ENCODE measurements at regions not wholly inside any gene's neighbourhood (a gene's known extent, or its start where the extent isn't known, plus 50 kb on each side); places are given as distances from the start of the nearest gene placed in this dataset.

DNA sequence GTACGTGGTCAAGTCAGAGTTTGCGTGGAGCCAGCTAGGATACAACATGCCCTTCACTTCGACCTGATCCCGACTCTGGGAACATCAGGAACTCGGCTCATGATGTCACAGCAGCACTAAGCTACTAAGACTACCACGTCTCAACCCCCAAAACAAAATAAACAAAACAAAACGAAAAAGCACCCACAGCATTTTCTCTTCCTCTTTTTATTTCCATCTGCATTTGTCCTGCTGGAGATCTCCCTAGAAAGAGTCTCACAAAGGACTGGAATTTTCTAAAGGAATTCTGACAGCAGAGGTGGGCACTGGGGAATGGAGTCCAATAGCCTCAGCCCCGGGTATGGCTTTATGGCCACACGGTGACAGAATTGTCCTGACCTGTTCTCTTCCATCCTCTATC lies 196.6 kb downstream of the SALL1 start:
- H3K27ac ChIP-seq, result no peak overlapping the region
- TF ChIP-seq ZFX (IDR thresholded peaks at IDR 0.05; ENCODE audit: borderline replicate concordance), result no peak
- TF ChIP-seq, protein P1, sequence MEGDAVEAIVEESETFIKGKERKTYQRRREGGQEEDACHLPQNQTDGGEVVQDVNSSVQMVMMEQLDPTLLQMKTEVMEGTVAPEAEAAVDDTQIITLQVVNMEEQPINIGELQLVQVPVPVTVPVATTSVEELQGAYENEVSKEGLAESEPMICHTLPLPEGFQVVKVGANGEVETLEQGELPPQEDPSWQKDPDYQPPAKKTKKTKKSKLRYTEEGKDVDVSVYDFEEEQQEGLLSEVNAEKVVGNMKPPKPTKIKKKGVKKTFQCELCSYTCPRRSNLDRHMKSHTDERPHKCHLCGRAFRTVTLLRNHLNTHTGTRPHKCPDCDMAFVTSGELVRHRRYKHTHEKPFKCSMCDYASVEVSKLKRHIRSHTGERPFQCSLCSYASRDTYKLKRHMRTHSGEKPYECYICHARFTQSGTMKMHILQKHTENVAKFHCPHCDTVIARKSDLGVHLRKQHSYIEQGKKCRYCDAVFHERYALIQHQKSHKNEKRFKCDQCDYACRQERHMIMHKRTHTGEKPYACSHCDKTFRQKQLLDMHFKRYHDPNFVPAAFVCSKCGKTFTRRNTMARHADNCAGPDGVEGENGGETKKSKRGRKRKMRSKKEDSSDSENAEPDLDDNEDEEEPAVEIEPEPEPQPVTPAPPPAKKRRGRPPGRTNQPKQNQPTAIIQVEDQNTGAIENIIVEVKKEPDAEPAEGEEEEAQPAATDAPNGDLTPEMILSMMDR (IDR thresholded peaks at IDR 0.05), result no peak

DNA sequence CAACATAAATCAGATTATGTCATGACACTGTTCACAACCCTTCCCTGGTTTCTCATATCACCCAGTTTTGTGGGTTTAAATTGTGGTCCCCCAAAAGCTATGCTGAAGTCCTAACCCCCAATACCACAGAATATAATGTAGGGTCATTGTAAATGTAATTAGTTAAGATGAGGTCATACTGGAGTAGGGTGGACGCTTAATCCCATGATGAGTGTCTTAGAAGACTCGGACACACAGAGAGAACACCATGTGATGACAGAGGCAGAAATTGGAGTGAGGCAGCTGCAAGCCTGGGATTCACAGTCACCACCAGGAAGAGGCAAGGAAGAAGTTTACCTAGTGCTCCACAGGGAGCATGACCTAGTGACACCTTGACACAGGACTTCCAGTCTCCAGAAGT lies 197.8 kb downstream of the SALL1 start:
- TF ChIP-seq, protein P1 (IDR thresholded peaks at IDR 0.05), result no peak
- TF ChIP-seq ZFX (IDR thresholded peaks at IDR 0.05; ENCODE audit: borderline replicate concordance), result no peak
- H3K27ac ChIP-seq, result no peak overlapping the region

DNA sequence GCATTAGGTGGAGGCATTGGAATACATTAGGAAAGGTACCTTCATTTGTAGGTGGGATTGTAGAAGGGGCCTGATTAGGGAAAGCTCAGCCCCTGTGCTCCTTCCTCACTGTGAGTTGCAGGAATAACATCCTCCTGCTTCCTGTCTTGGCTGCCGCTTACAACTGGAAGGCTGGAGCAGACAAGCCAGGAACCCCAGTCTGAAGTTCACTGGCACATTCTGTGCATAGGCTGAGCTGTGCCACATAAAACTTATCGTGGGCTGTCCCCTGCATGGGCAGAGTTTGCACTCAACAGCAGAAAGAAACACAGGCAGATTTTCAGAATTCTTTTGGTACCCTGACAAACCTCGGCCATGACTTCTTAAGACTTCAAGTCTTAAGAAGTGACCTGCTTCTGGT lies 200.1 kb downstream of the SALL1 start:
- TF ChIP-seq ZFX (IDR thresholded peaks at IDR 0.05; ENCODE audit: borderline replicate concordance), result no peak
- TF ChIP-seq, protein P1 (IDR thresholded peaks at IDR 0.05), result no peak
- no peak overlapping the region for H3K27ac ChIP-seq

DNA sequence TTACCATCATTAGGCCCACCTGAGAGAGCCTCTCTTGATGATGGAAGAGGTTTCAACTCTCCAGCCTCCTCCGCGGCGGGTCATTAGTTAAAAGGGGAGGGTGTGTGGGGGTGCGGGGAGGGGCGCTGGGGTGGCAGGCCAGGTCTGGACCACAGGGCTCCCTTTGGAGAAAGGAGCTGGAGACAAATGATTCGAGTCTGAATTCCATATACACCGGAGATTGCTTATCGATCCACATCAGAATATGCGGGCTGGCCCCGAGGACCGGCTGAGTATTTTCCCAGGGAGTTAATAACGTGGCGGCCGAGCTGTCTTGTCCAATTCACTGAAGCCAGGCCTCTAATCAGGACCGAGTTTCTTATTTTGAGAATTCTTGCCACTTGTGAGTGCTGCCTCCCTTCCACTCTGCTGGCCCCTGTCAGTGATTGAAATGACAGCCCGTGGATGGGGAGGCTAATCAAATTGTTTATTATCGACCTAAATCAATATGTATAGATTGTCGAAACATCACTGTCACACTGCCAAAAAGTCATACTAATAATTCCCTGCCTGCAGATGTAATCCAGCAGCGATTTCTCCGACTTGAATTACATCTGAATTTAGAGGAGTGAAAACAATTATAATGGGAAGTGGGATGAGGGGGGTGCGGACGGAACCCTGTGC lies 202.7 kb downstream of the SALL1 start:
- H3K27ac ChIP-seq, result no peak overlapping the region
- TF ChIP-seq ZFX (IDR thresholded peaks at IDR 0.05; ENCODE audit: borderline replicate concordance), result no peak
- TF ChIP-seq, protein P1 (IDR thresholded peaks at IDR 0.05), result no peak

DNA sequence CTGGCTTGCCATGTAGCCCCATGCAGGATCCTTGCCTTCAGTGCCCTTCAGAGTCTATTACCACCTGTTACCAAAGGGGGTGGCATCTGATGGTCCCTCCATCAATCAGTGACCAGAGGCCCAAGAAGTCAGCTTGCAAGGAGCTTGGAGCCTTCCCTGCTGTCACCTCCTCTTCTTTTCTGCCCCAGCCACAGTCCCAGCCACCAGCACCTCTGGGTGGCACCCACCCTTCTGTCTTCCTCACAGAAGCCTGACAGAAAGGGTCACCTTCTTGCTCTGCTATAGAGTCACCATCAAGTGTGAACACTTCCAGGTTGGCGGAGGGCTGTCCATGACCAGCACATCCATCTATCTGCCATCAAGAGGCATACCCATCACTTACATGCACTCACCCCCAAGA lies 203.2 kb downstream of the SALL1 start:
- TF ChIP-seq, protein P1 (IDR thresholded peaks at IDR 0.05), result no peak
- TF ChIP-seq ZFX (IDR thresholded peaks at IDR 0.05; ENCODE audit: borderline replicate concordance), result no peak
- no peak overlapping the region for H3K27ac ChIP-seq

DNA sequence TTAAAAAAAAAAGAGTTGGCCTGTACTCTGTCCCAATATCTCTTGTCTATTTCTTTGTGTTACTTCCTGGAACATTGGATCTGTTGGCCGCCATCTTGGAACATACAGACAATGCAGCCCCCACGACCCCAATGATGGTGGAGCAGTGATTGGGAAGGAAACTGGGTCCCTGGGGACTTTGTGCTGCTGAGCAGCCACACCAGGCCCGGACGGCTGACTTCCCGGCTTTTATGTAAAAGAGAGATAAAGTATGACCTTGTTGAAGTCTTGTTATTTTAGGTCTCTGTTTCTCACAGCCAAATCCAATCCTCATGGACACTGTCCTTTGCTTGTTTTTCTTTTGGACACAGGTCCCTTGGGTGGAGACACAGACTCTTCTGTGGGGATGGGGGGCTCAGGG lies 204.5 kb downstream of the SALL1 start:
- TF ChIP-seq, protein P1 (IDR thresholded peaks at IDR 0.05), result no peak
- H3K27ac ChIP-seq, result no peak overlapping the region

DNA sequence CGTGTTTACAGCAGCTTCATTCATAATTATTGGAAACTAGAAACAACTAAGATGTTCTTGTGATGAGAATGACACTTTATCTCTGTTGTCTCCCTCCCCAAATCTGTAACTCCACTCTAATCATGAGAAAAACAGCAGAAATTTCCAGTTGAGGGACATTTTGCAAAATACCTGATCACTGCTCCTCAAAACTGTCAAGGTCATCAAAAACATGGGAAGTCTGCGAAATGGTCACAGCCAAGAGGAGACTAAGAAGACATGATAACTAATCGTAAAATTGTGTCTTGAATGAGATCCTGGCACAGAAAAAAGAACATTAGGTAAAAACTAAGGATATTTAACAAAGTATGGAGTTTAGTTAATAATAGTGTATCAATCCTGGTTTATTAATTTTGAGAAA lies 204.2 kb downstream of the CYLD start:
- H3K27ac ChIP-seq, result no peak overlapping the region
- no peak for TF ChIP-seq ZFX (IDR thresholded peaks at IDR 0.05; ENCODE audit: borderline replicate concordance)
- TF ChIP-seq, protein P1 (IDR thresholded peaks at IDR 0.05), result no peak
